ENCODE measurements at regions not wholly inside any gene's neighbourhood (a gene's known extent, or its start where the extent isn't known, plus 50 kb on each side); places are given as distances from the start of the nearest gene placed in this dataset.

- no peak for DNase-seq
- H2BK15ac ChIP-seq (ENCODE audit: low read depth, low read length), result no peak overlapping the region
- no peak overlapping the region for H4K91ac ChIP-seq (ENCODE audit: insufficient read depth, low read depth, low read length)
- H3K79me1 ChIP-seq (ENCODE audit: low read depth in 1 of 2, low read length in 2 of 2), result no peaks in the 10 kb centered on the region
- no peak overlapping the region for H2BK20ac ChIP-seq (ENCODE audit: low read depth, low read length)
- no peak overlapping the region for H3K4me3 ChIP-seq (ENCODE audit: insufficient read depth, low read depth, low read length)
- in situ Hi-C loops (cut with MboI; ENCODE audit: low sequenced_read_pairs), result no loop called here
- no peak overlapping the region for H2BK120ac ChIP-seq (ENCODE audit: low read depth, low read length)
- no peak overlapping the region for H2AK5ac ChIP-seq (ENCODE audit: low read depth, low read length)
- H3K27me3 ChIP-seq (ENCODE audit: control insufficient read depth, insufficient read depth, low read length), result no peaks in the 10 kb centered on the region
- no peak overlapping the region for H3K18ac ChIP-seq (ENCODE audit: low read depth, low read length)
- H2BK5ac ChIP-seq (ENCODE audit: low read depth, low read length, poor library complexity, severe bottlenecking), result no peak overlapping the region
- 85% methylated on average over 4 of the region's 5 CpGs; no CpG with 5 or more reads in 1 of the 2 experiments for WGBS, 2 experiments (ENCODE audit: extremely low coverage in 2 of 2, insufficient read length in 1 of 2)
- H3K9ac ChIP-seq (ENCODE audit: low read depth, low read length), result no peak overlapping the region
- H3K4ac ChIP-seq (ENCODE audit: low read depth, low read length), result no peak overlapping the region
- H2AK9ac ChIP-seq (replicated peaks; ENCODE audit: low read depth, low read length, poor library complexity), result no peak overlapping the region
- dilution Hi-C loops (cut with HindIII; ENCODE audit: low sequenced_read_pairs, unreplicated experiment), result no loop called here
- H2AFZ ChIP-seq (replicated peaks; ENCODE audit: low read length, poor library complexity), result no peak overlapping the region
- CTCF ChIA-PET, result no interaction called here
- H3K36me3 ChIP-seq (ENCODE audit: control insufficient read depth, insufficient read depth, low read length), result no peaks in the 10 kb centered on the region
- no peak overlapping the region for H3K56ac ChIP-seq (ENCODE audit: extremely low read depth, insufficient read depth, low read length)
- no peaks in the 10 kb centered on the region for H4K20me1 ChIP-seq (ENCODE audit: insufficient read depth, low read length)
- H3K4me2 ChIP-seq (ENCODE audit: low read depth, low read length), result no peak overlapping the region
- H4K8ac ChIP-seq (ENCODE audit: low read depth in 2 of 2, low read length in 2 of 2), result no peak overlapping the region
- no peaks in the 10 kb centered on the region; the same call in 1 of the 2 replicates for H3K4me1 ChIP-seq (ENCODE audit: control insufficient read depth, insufficient read depth, low read length)
- H3K14ac ChIP-seq (replicated peaks; ENCODE audit: low read depth, low read length), result no peak overlapping the region
- no peak overlapping the region for H3K27ac ChIP-seq (ENCODE audit: insufficient read depth, low read length)
- ATAC-seq (ENCODE audit: low read depth), result no peak
- TF ChIP-seq NFE2L2 (IDR thresholded peaks at IDR 0.05; ENCODE audit: low read depth, low read length) (no peak), POLR2A (IDR thresholded peaks at IDR 0.05; ENCODE audit: low read depth, low read length) (no peak), CEBPB (IDR thresholded peaks at IDR 0.05; ENCODE audit: low read depth, low read length) (no peak), RAD21 (IDR thresholded peaks at IDR 0.05; ENCODE audit: low read length) (no peak), CHD1 (IDR thresholded peaks at IDR 0.05; ENCODE audit: low read depth, low read length) (no peak), RCOR1 (IDR thresholded peaks at IDR 0.05; ENCODE audit: insufficient replicate concordance, low read length) (no peak), USF2 (IDR thresholded peaks at IDR 0.05; ENCODE audit: low read depth, low read length) (no peak)
- no peaks in the 10 kb centered on the region for H3K9me1 ChIP-seq (ENCODE audit: insufficient read depth, low read length)
- peaks cover 9% of the 10 kb centered on the region for H3K9me3 ChIP-seq (ENCODE audit: control insufficient read depth, insufficient read depth, low read length)
- H3K23ac ChIP-seq (ENCODE audit: low read depth, low read length), result no peak overlapping the region
- intact Hi-C loops (cut with micrococcal nuclease), result loop anchor here (5.0 kb wide), 1 partner anchor 38 kb away; no protein-coding TSS in a partner anchor
- POLR2A ChIA-PET (ENCODE audit: unreplicated experiment), result no interaction called here
- no peak overlapping the region for H4K5ac ChIP-seq (ENCODE audit: low read depth, low read length)
- no TSS peak for BruUV-seq (replicated peaks)
These were observed 111.8 kb downstream of the TBXT start for GRCh38 chr6:166055801-166056200.
